Esophagus squamous epithelium (tissue), 5 donors: ENCODE measurements at regions not wholly inside any gene's neighbourhood (a gene's known extent, or its start where the extent isn't known, plus 50 kb on each side); places are given as distances from the start of the nearest gene placed in this dataset.

ENCODE experiments used
- DNase-seq: peaks from one replicate; lab custom pipeline; 2025; lab: John Stamatoyannopoulos, UW
- H3K27ac ChIP-seq, 4 donors: fragments of 200-600 bp; sonication (generic); one replicate each; pipeline ENCODE4 v1.5.1; 2016 to 2019; ENCODE audit warnings: mild to moderate bottlenecking in 1 of 4
- H3K27me3 ChIP-seq, 4 donors: fragments of 200-600 bp; sonication (generic); 1 replicate in 3 of 4; 2 replicates in 1 of 4; pipeline versions ENCODE4 v1.5.1 to v1.6.0; 2017 to 2021; ENCODE audit warnings: antibody characterized with exemption in 1 of 4
- H3K36me3 ChIP-seq, 3 donors: fragments of 200-600 bp; sonication (generic); one replicate each; pipeline ENCODE4 v1.5.1; 2016 to 2019
- H3K4me1 ChIP-seq, 3 donors: fragments of 200-600 bp; sonication (generic); one replicate each; pipeline ENCODE4 v1.5.1; 2017 to 2019
- H3K4me3 ChIP-seq, 4 donors: fragments of 200-600 bp; sonication (generic); 1 replicate in 3 of 4; 2 replicates in 1 of 4; pipeline ENCODE4 v1.5.1; 2016 to 2019; ENCODE audit warnings: mild to moderate bottlenecking in 2 of 4, moderate library complexity in 1 of 4
- H3K9me3 ChIP-seq, 3 donors: fragments of 200-600 bp; sonication (generic); one replicate each; pipeline ENCODE4 v1.5.1; 2016 to 2019
- POLR2A ChIP-seq, 4 donors: fragments of 450-650 bp; IDR thresholded peaks; one replicate each; pipeline ENCODE4 v1.6.1; 2017; ENCODE audit warnings: antibody characterized with exemption in 4 of 4, mild to moderate bottlenecking in 4 of 4, moderate library complexity in 3 of 4
- WGBS, 2 donors: methylation state at CpG; one replicate each; pipeline ENCODE4 v1.1.5; 2018; 5-methylcytosine and 5-hydroxymethylcytosine counted together
- intact Hi-C: fragments of 100-400 bp; cut with DNase I; formaldehyde crosslinking; loops from one replicate; pipeline ENCODE4 v1.15.0; 2022
- TF ChIP-seq, protein P1 (sequence below), 6 experiments: fragments of 450-650 bp in 4 of 6; fragments of 200-600 bp in 2 of 6; sonication (generic) in 2 of 6; IDR thresholded peaks; one replicate each; pipeline ENCODE4 v1.5.1; 2016 to 2019; ENCODE audit warnings: antibody characterized with exemption in 6 of 6, mild to moderate bottlenecking in 4 of 6, moderate library complexity in 4 of 6
- donor health status: DM: yes; HTN: yes; CAD: no.

DNA sequence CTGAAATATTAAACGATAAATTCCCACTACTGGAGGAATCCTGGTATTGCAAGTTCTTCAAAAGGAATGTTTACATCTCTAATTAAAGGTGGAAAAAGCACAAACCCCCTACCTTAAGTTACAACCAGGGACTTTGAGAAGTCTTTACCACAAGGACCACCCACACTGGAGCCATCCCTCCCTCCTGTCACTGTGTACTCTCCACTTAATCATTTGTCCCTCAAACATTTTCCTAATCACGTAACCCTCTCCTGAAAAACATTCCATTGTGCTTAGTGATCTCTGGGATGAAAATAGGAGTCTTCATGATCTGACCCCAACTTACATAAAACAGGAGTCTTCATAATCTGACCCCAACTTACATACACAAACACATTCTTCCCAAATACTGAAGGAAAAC, 85.7 kb downstream of the SUCLG1 start:
- no peak overlapping the region for H3K27ac ChIP-seq
- H3K36me3 ChIP-seq = no peaks in the 10 kb centered on the region
- H3K27me3 ChIP-seq = no peaks in the 10 kb centered on the region
- H3K4me1 ChIP-seq = no peaks in the 10 kb centered on the region
- intact Hi-C loops = no loop called here
- DNase-seq = no peak
- no peak for TF ChIP-seq POLR2A (IDR thresholded peaks at IDR 0.05)
- TF ChIP-seq, protein P1, sequence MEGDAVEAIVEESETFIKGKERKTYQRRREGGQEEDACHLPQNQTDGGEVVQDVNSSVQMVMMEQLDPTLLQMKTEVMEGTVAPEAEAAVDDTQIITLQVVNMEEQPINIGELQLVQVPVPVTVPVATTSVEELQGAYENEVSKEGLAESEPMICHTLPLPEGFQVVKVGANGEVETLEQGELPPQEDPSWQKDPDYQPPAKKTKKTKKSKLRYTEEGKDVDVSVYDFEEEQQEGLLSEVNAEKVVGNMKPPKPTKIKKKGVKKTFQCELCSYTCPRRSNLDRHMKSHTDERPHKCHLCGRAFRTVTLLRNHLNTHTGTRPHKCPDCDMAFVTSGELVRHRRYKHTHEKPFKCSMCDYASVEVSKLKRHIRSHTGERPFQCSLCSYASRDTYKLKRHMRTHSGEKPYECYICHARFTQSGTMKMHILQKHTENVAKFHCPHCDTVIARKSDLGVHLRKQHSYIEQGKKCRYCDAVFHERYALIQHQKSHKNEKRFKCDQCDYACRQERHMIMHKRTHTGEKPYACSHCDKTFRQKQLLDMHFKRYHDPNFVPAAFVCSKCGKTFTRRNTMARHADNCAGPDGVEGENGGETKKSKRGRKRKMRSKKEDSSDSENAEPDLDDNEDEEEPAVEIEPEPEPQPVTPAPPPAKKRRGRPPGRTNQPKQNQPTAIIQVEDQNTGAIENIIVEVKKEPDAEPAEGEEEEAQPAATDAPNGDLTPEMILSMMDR (IDR thresholded peaks at IDR 0.05) = no peak
- WGBS, 2 donors = 53 to 65% methylated on average over 2 of the region's 2 CpGs
- no peak overlapping the region for H3K4me3 ChIP-seq
- H3K9me3 ChIP-seq = no peaks in the 10 kb centered on the region

DNA sequence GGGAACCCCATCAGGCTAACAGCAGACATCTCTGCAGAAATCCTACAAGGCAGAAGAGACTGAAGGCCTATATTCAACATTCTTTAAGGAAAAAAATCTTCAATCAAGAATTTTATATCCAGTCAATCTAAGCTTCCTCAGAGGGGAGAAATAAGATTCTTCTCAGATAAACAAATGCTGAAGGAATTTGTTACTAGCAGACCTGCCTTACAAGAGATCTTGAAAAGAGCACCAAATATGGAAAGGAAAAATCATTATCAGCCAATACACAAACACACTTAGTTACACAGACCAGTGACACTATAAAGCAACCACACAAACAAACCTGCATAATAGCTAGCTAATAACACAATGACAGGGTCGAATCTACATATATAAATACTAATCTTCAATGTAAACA, 96.5 kb downstream of the SUCLG1 start:
- H3K27ac ChIP-seq = no peak overlapping the region
- 35 to 44% methylated on average over 1 of the region's 1 CpG for WGBS, 2 donors
- no peaks in the 10 kb centered on the region for H3K36me3 ChIP-seq
- no peaks in the 10 kb centered on the region for H3K27me3 ChIP-seq
- peaks cover 0 to 18% (median 0%) of the 10 kb centered on the region in 3 donors for H3K9me3 ChIP-seq
- H3K4me1 ChIP-seq = no peaks in the 10 kb centered on the region
- intact Hi-C loops = no loop called here
- no peak for TF ChIP-seq POLR2A (IDR thresholded peaks at IDR 0.05)
- TF ChIP-seq, protein P1 (IDR thresholded peaks at IDR 0.05) = no peak
- H3K4me3 ChIP-seq = no peak overlapping the region
- DNase-seq = no peak

DNA sequence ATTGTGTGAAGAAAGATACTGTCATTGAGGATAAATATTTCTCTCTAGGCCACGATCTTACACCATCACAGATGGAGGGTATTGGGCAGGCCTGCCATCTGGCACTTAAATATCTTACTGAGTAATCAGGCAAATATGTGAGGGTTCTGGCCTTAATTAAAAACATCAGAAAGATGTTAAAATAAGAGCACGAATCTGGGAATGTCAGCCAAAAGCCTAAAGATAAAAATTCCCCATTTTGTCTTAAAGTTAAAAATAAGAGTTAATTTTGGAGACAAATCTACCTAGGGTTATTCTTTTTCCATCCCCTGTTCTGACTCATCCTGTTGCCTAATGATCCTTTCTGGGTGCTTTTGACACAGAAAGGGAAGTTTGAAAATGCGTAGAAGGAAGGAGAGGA, 121.0 kb downstream of the SUCLG1 start:
- Histone ChIP-seq H3K9me3 (no peaks in the 10 kb centered on the region), H3K27ac (no peak overlapping the region), H3K27me3 (no peaks in the 10 kb centered on the region), H3K36me3 (no peaks in the 10 kb centered on the region), H3K4me1 (no peaks in the 10 kb centered on the region), H3K4me3 (no peak overlapping the region)
- no peak for DNase-seq
- TF ChIP-seq POLR2A (IDR thresholded peaks at IDR 0.05) = no peak
- 41 to 56% methylated on average over 3 of the region's 3 CpGs for WGBS, 2 donors
- intact Hi-C loops = no loop called here

DNA sequence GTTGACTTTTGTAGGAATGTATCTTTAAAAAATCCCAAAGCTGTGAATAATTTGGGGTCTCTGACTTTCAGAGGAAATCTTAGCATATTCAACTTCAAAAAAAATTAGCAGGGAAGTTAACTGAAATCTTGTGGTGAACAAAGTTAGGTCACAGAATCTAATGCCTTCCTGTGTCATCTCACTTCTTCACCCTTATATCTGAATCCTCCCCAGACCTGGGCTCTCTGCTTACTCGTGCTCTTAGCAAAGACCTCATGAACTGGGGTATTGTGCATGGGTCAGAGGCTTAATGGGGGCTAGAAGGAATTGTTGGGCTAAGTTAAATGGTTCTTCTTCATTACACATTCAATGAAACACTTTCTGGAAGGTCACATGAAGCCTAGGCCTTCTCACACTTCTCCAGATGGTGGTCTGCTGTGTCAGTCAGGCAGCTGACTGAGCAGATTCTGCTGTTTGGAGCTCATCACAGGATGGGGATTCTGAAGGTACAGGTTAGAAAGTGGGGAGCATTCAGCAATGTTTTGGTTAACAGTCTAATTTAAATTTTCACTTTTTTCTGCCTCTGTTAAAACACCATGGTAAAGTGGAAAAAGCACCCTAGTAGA, 131.3 kb downstream of the SUCLG1 start:
- Histone ChIP-seq H3K36me3 (no peaks in the 10 kb centered on the region), H3K27ac (no peak overlapping the region), H3K9me3 (no peaks in the 10 kb centered on the region), H3K4me3 (no peak overlapping the region), H3K4me1 (no peaks in the 10 kb centered on the region), H3K27me3 (peaks cover 0 to 5% (median 0%) of the 10 kb centered on the region in 4 donors)
- no peak for TF ChIP-seq POLR2A (IDR thresholded peaks at IDR 0.05)
- TF ChIP-seq, protein P1 (IDR thresholded peaks at IDR 0.05) = no peak
- 36 to 57% methylated on average over 1 of the region's 1 CpG for WGBS, 2 donors
- no peak for DNase-seq
- intact Hi-C loops = no loop called here

DNA sequence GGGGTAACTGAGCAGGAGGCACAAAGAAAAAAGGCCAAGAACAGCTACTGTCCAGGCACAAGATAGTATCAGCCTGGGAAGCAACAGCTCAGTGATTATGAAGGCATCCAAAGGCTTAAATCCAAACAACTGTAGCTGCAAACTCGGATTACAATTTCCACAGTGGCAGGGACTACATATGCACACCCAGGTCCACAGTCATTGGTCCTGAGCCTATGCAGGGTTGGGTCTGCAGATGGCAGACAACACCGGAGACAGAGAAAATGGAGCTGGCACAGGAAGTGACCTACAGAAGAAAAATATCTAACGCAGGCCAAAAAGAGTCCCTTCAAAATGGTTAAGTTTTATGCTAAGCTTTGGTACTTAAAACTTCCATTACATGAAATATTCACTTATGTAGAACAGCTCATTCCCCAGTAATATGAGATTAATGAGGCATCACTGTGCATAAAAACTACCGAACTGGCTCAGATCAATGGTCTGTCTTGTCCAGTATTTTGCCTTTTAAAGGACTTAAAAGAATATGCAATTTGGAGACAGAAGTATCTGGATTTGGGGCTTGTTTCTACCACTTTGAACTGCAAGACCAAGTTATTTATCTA, 132.1 kb downstream of the SUCLG1 start:
- H3K9me3 ChIP-seq = no peaks in the 10 kb centered on the region
- peaks cover 0 to 8% (median 0%) of the 10 kb centered on the region in 4 donors for H3K27me3 ChIP-seq
- TF ChIP-seq POLR2A (IDR thresholded peaks at IDR 0.05) = no peak
- TF ChIP-seq, protein P1 (IDR thresholded peaks at IDR 0.05) = no peak
- WGBS, 2 donors = 65 to 74% methylated on average over 4 of the region's 4 CpGs
- H3K4me3 ChIP-seq = no peak overlapping the region
- no peak overlapping the region for H3K27ac ChIP-seq
- DNase-seq = no peak
- H3K4me1 ChIP-seq = no peaks in the 10 kb centered on the region
- intact Hi-C loops = no loop called here
- H3K36me3 ChIP-seq = no peaks in the 10 kb centered on the region
